DMS53 treated with DMSO at 0.1 percent for 48 hours (cell line): ENCODE measurements at regions not wholly inside any gene's neighbourhood (a gene's known extent, or its start where the extent isn't known, plus 50 kb on each side); places are given as distances from the start of the nearest gene placed in this dataset.

Experiments used
- DNase-seq: peaks from one replicate; lab custom pipeline; 2025; ENCODE audit not compliant: unreplicated experiment; lab: John Stamatoyannopoulos, UW

- no peak for DNase-seq
Measured at GRCh38 chr3:69569520-69569919, 169.7 kb upstream of the MITF start.

GRCh38 chr3:69568951-69569350, 170.3 kb upstream of the MITF start:
- no peak for DNase-seq

- DNase-seq, result no peak
Measured at GRCh38 chr3:69568458-69568857, 170.8 kb upstream of the MITF start.

- no peak for DNase-seq
Measured at GRCh38 chr3:69567710-69568052, 171.6 kb upstream of the MITF start.

- no peak for DNase-seq
Measured at GRCh38 chr3:69567023-69567709, 172.1 kb upstream of the MITF start.

- DNase-seq, result no peak
Measured at GRCh38 chr3:69566275-69566674, 173.0 kb upstream of the MITF start.

- no peak for DNase-seq
Measured at GRCh38 chr3:69565316-69565715, 173.9 kb upstream of the MITF start.

GRCh38 chr3:69563981-69564380, 175.3 kb upstream of the MITF start:
- no peak for DNase-seq

GRCh38 chr3:69563151-69563550, 176.1 kb upstream of the MITF start:
- no peak for DNase-seq

- DNase-seq, result no peak
Measured at GRCh38 chr3:69562020-69562419, 176.1 kb upstream of the FRMD4B start.

GRCh38 chr3:69560818-69561217, 174.9 kb upstream of the FRMD4B start:
- no peak for DNase-seq

GRCh38 chr3:69560116-69560515, 174.2 kb upstream of the FRMD4B start:
- no peak for DNase-seq

- no peak for DNase-seq
Measured at GRCh38 chr3:69558912-69559311, 173.0 kb upstream of the FRMD4B start.

GRCh38 chr3:69554576-69554975, 168.7 kb upstream of the FRMD4B start:
- no peak for DNase-seq

GRCh38 chr3:69553888-69554287, 168.0 kb upstream of the FRMD4B start:
- no peak for DNase-seq

- no peak for DNase-seq
Measured at GRCh38 chr3:69547461-69547880, 161.6 kb upstream of the FRMD4B start.

- no peak for DNase-seq
Measured at GRCh38 chr3:69542805-69543429, 157.0 kb upstream of the FRMD4B start.

- no peak for DNase-seq
Measured at GRCh38 chr3:69542089-69542804, 156.4 kb upstream of the FRMD4B start.

- DNase-seq, result no peak
Measured at GRCh38 chr3:69541711-69542088, 155.8 kb upstream of the FRMD4B start.

- DNase-seq, result no peak
Measured at GRCh38 chr3:69540706-69541581, 155.1 kb upstream of the FRMD4B start.

GRCh38 chr3:69539134-69539533, 153.2 kb upstream of the FRMD4B start:
- DNase-seq, result no peak
